NCI-H526 (cell line): ENCODE measurements at regions not wholly inside any gene's neighbourhood (a gene's known extent, or its start where the extent isn't known, plus 50 kb on each side); places are given as distances from the start of the nearest gene placed in this dataset.

ENCODE experiments used
- DNase-seq, 2 experiments: peaks; one replicate each; lab custom pipeline; 2025; lab: John Stamatoyannopoulos, UW

- DNase-seq: no peak
Measured at GRCh38 chr1:30514137-30514654, 209.2 kb downstream of the MATN1 start.

GRCh38 chr1:30513396-30514136 is 209.8 kb downstream of the MATN1 start:
- no peak for DNase-seq

GRCh38 chr1:30512914-30513265 is 210.5 kb downstream of the MATN1 start:
- no peak for DNase-seq

GRCh38 chr1:30511991-30512913 is 211.1 kb downstream of the MATN1 start:
- no peak for DNase-seq

GRCh38 chr1:30511563-30511962 is 211.8 kb downstream of the MATN1 start:
- no peak for DNase-seq

GRCh38 chr1:30511106-30511505 is 212.3 kb downstream of the MATN1 start:
- no peak for DNase-seq

- no peak for DNase-seq
Measured at GRCh38 chr1:30509670-30510069, 213.7 kb downstream of the MATN1 start.

GRCh38 chr1:30508611-30509010 is 214.8 kb downstream of the MATN1 start:
- no peak for DNase-seq

GRCh38 chr1:30508175-30508448 is 215.3 kb downstream of the MATN1 start:
- no peak for DNase-seq

- DNase-seq: no peak
Measured at GRCh38 chr1:30507401-30508174, 215.8 kb downstream of the MATN1 start.

- no peak for DNase-seq
Measured at GRCh38 chr1:30507016-30507312, 216.4 kb downstream of the MATN1 start.

GRCh38 chr1:30506291-30507015 is 216.9 kb downstream of the MATN1 start:
- DNase-seq: no peak

- no peak for DNase-seq
Measured at GRCh38 chr1:30505853-30506252, 217.5 kb downstream of the MATN1 start.

- no peak for DNase-seq
Measured at GRCh38 chr1:30492451-30492850, 230.9 kb downstream of the MATN1 start.

- no peak for DNase-seq
Measured at GRCh38 chr1:30491831-30492230, 231.6 kb downstream of the MATN1 start.

- no peak for DNase-seq
Measured at GRCh38 chr1:30490554-30491053, 232.8 kb downstream of the MATN1 start.

GRCh38 chr1:30489737-30490389 is 233.5 kb downstream of the MATN1 start:
- no peak for DNase-seq

GRCh38 chr1:30488324-30488913 is 235.0 kb downstream of the MATN1 start:
- DNase-seq: no peak

- DNase-seq: no peak
Measured at GRCh38 chr1:30487042-30487441, 236.3 kb downstream of the MATN1 start.

GRCh38 chr1:30485072-30485471 is 238.3 kb downstream of the MATN1 start:
- no peak for DNase-seq

GRCh38 chr1:30484668-30485067 is 238.7 kb downstream of the MATN1 start:
- no peak for DNase-seq
